Neural progenitor cell (in vitro differentiated cells): ENCODE measurements at regions not wholly inside any gene's neighbourhood (a gene's known extent, or its start where the extent isn't known, plus 50 kb on each side); places are given as distances from the start of the nearest gene placed in this dataset.

ENCODE experiments used
- DNase-seq: peaks from one replicate; pipeline ENCODE4 v3.0.0-alpha.2; 2016; ENCODE audit warnings: low spot score
- H2AFZ ChIP-seq: fragments of 200-600 bp; sonication (generic); replicated peaks from 2 replicates; pipeline ENCODE4 v1.6.1; 2016; ENCODE audit warnings: antibody characterized with exemption
- H3F3A ChIP-seq: fragments of 200-600 bp; sonication (generic); 2 replicates; pipeline ENCODE4 v1.6.1; 2016; ENCODE audit warnings: antibody characterized with exemption, low read depth
- H3K27ac ChIP-seq: fragments of 200-600 bp; sonication (generic); 2 replicates; pipeline ENCODE4 v1.5.1; 2016; ENCODE audit warnings: mild to moderate bottlenecking
- H3K27me3 ChIP-seq: fragments of 200-600 bp; sonication (generic); 2 replicates; pipeline ENCODE4 v1.6.1; 2016; ENCODE audit warnings: mild to moderate bottlenecking, moderate library complexity
- H3K36me3 ChIP-seq: fragments of 200-600 bp; sonication (generic); 2 replicates; pipeline ENCODE4 v1.5.1; 2016
- H3K4me1 ChIP-seq: fragments of 200-600 bp; sonication (generic); 2 replicates; pipeline ENCODE4 v1.6.1; 2016; ENCODE audit warnings: mixed run types
- H3K4me2 ChIP-seq: fragments of 200-600 bp; sonication (generic); 2 replicates; pipeline ENCODE4 v1.6.1; 2016
- H3K4me3 ChIP-seq: fragments of 200-600 bp; sonication (generic); 2 replicates; pipeline ENCODE4 v1.5.1; 2016
- H3K79me2 ChIP-seq: fragments of 200-600 bp; sonication (generic); 2 replicates; pipeline ENCODE4 v1.6.1; 2016; ENCODE audit warnings: low read depth
- H3K9ac ChIP-seq: fragments of 200-600 bp; sonication (generic); 2 replicates; pipeline ENCODE4 v1.6.1; 2016
- H3K9me3 ChIP-seq: fragments of 200-600 bp; sonication (generic); 2 replicates; pipeline ENCODE4 v1.5.1; 2016; ENCODE audit warnings: low read depth
- H4K20me1 ChIP-seq: fragments of 200-600 bp; sonication (generic); 2 replicates; pipeline ENCODE4 v1.6.1; 2016; ENCODE audit warnings: low read depth
- H3K27ac Mint-ChIP-seq: 3 replicates; pipeline ENCODE4 v1.8.0; 2021; ENCODE audit warnings: mixed read lengths
- H3K27me3 Mint-ChIP-seq: 2 replicates; pipeline ENCODE4 v1.8.0; 2022; ENCODE audit warnings: low read depth, mild to moderate bottlenecking, inconsistent platforms, moderate library complexity, mixed read lengths; ENCODE audit not compliant: insufficient read depth
- H3K36me3 Mint-ChIP-seq: 3 replicates; pipeline ENCODE4 v1.8.0; 2021; ENCODE audit warnings: mixed read lengths
- H3K4me1 Mint-ChIP-seq: 3 replicates; pipeline ENCODE4 v1.8.0; 2021; ENCODE audit warnings: mixed read lengths
- H3K4me3 Mint-ChIP-seq: 3 replicates; pipeline ENCODE4 v1.8.0; 2021; ENCODE audit warnings: mild to moderate bottlenecking, moderate library complexity, mixed read lengths
- H3K9me3 Mint-ChIP-seq: 3 replicates; pipeline ENCODE4 v1.8.0; 2020; ENCODE audit warnings: mixed read lengths
- CTCF ChIP-seq: fragments of 200-600 bp; sonication (generic); IDR thresholded peaks from 2 replicates; pipeline ENCODE4 v1.5.1; 2017; ENCODE audit warnings: antibody characterized with exemption, mild to moderate bottlenecking
- EZH2 ChIP-seq: fragments of 200-600 bp; sonication (generic); IDR thresholded peaks from 2 replicates; pipeline ENCODE4 v1.6.1; 2017; ENCODE audit warnings: antibody characterized with exemption, mild to moderate bottlenecking, moderate library complexity
- EZH2phosphoT487 ChIP-seq: fragments of 200-600 bp; sonication (generic); IDR thresholded peaks from 2 replicates; pipeline ENCODE4 v1.6.1; 2017; ENCODE audit warnings: antibody characterized with exemption

DNA sequence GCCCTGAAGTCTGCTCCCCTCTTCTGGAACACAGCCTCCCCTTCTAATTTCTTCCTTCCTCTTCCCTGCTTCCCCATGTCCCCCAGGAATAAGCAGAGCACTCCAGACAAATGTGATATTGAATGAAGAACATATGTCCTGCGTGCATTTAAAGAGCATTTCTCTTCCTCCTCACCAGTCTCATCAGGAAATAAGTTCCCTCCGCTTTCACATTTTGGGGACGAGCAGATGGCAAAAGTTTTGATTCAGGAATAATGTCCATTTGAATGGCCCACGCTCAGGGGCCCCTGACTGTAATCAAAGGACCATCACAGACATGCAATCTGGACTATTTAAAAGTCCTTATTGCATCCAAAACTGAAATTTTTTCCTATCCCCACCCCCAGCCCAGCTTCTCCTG lies 316.1 kb downstream of the CDK5RAP2 start:
- no peak for TF ChIP-seq EZH2
- no peak for TF ChIP-seq CTCF
- TF ChIP-seq EZH2phosphoT487, result no peak
- Mint-ChIP-seq H3K36me3 (no peaks in the 10 kb centered on the region), H3K4me1 (no peaks in the 10 kb centered on the region), H3K27ac (no peak overlapping the region), H3K27me3 (peaks cover 11% of the 10 kb centered on the region), H3K9me3 (no peaks in the 10 kb centered on the region), H3K4me3 (no peak overlapping the region)
- no peaks in the 10 kb centered on the region for H3K79me2 ChIP-seq
- H3K9me3 ChIP-seq, result no peaks in the 10 kb centered on the region
- H4K20me1 ChIP-seq, result no peaks in the 10 kb centered on the region
- H3K36me3 ChIP-seq, result no peaks in the 10 kb centered on the region
- no peak for DNase-seq
- H3K9ac ChIP-seq, result no peak overlapping the region
- no peak overlapping the region for H3K27ac ChIP-seq
- H3K27me3 ChIP-seq, result no peaks in the 10 kb centered on the region
- H3F3A ChIP-seq, result no peaks in the 10 kb centered on the region
- no peak overlapping the region for H3K4me3 ChIP-seq
- H2AFZ ChIP-seq, result no peak overlapping the region
- no peaks in the 10 kb centered on the region for H3K4me1 ChIP-seq
- H3K4me2 ChIP-seq, result no peak overlapping the region

DNA sequence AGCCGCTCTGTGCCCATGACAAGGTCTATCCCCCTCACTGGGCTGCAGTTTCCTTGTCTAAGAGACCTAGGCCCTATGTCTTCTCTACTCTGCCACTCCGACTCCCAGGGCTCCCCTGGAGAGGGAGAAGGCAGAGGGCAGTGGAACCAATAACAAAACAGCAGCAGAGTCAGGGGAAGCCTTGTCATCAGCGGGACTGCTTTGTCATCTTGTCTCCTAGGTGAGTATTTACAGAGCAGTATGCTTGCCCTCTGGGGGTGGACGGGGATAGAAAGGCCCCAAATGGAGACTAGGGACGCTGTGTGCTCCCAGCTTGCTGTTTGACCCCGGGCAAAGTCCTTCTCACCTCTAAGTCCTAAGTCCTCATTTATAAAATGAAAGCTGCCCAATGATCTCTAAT lies 318.5 kb downstream of the CDK5RAP2 start:
- no peaks in the 10 kb centered on the region for H4K20me1 ChIP-seq
- Mint-ChIP-seq H3K27me3 (peaks cover 11% of the 10 kb centered on the region), H3K36me3 (no peaks in the 10 kb centered on the region), H3K4me1 (no peaks in the 10 kb centered on the region), H3K27ac (no peak overlapping the region), H3K4me3 (no peak overlapping the region), H3K9me3 (no peaks in the 10 kb centered on the region)
- no peak overlapping the region for H3K27ac ChIP-seq
- no peak overlapping the region for H2AFZ ChIP-seq
- H3K79me2 ChIP-seq, result no peaks in the 10 kb centered on the region
- H3K27me3 ChIP-seq, result no peaks in the 10 kb centered on the region
- H3K36me3 ChIP-seq, result no peaks in the 10 kb centered on the region
- H3K4me1 ChIP-seq, result no peaks in the 10 kb centered on the region
- H3K4me3 ChIP-seq, result no peak overlapping the region
- no peaks in the 10 kb centered on the region for H3K9me3 ChIP-seq
- H3K4me2 ChIP-seq, result no peak overlapping the region
- no peaks in the 10 kb centered on the region for H3F3A ChIP-seq
- no peak overlapping the region for H3K9ac ChIP-seq
- DNase-seq, result no peak
- TF ChIP-seq EZH2phosphoT487 (no peak), EZH2 (no peak), CTCF (no peak)

- Histone ChIP-seq H3K4me2 (no peak overlapping the region), H3K27me3 (no peaks in the 10 kb centered on the region), H3K79me2 (no peaks in the 10 kb centered on the region), H3K27ac (no peak overlapping the region), H3K9me3 (no peaks in the 10 kb centered on the region), H3K4me3 (no peak overlapping the region), H2AFZ (no peak overlapping the region), H3F3A (no peaks in the 10 kb centered on the region), H3K9ac (no peak overlapping the region), H3K4me1 (no peaks in the 10 kb centered on the region), H3K36me3 (no peaks in the 10 kb centered on the region), H4K20me1 (no peaks in the 10 kb centered on the region)
- H3K9me3 Mint-ChIP-seq, result no peaks in the 10 kb centered on the region
- no peaks in the 10 kb centered on the region for H3K36me3 Mint-ChIP-seq
- H3K4me1 Mint-ChIP-seq, result no peaks in the 10 kb centered on the region
- no peak overlapping the region for H3K27ac Mint-ChIP-seq
- DNase-seq, result no peak
- no peak overlapping the region for H3K4me3 Mint-ChIP-seq
- H3K27me3 Mint-ChIP-seq, result peaks cover 11% of the 10 kb centered on the region
- TF ChIP-seq CTCF (no peak), EZH2phosphoT487 (no peak), EZH2 (no peak)
These were observed 320.9 kb downstream of the CDK5RAP2 start for GRCh38 chr9:120259100-120259499.

GRCh38 chr9:120258096-120258495 lies 321.9 kb downstream of the CDK5RAP2 start:
- no peak overlapping the region for H3K27ac ChIP-seq
- no peaks in the 10 kb centered on the region for H3K4me1 ChIP-seq
- H3K27ac Mint-ChIP-seq, result no peak overlapping the region
- TF ChIP-seq EZH2phosphoT487, result no peak
- TF ChIP-seq CTCF, result no peak
- TF ChIP-seq EZH2, result no peak
- no peaks in the 10 kb centered on the region for H3K4me1 Mint-ChIP-seq
- no peaks in the 10 kb centered on the region for H3F3A ChIP-seq
- no peaks in the 10 kb centered on the region for H3K36me3 Mint-ChIP-seq
- no peak for DNase-seq
- no peak overlapping the region for H3K4me3 ChIP-seq
- H2AFZ ChIP-seq, result no peak overlapping the region
- no peaks in the 10 kb centered on the region for H4K20me1 ChIP-seq
- no peaks in the 10 kb centered on the region for H3K36me3 ChIP-seq
- H3K27me3 ChIP-seq, result no peaks in the 10 kb centered on the region
- H3K4me2 ChIP-seq, result no peak overlapping the region
- H3K4me3 Mint-ChIP-seq, result no peak overlapping the region
- no peaks in the 10 kb centered on the region for H3K9me3 Mint-ChIP-seq
- peaks cover 11% of the 10 kb centered on the region for H3K27me3 Mint-ChIP-seq
- H3K9ac ChIP-seq, result no peak overlapping the region
- no peaks in the 10 kb centered on the region for H3K9me3 ChIP-seq
- H3K79me2 ChIP-seq, result no peaks in the 10 kb centered on the region
